HG02840 (cell line): ENCODE measurements at regions not wholly inside any gene's neighbourhood (a gene's known extent, or its start where the extent isn't known, plus 50 kb on each side); places are given as distances from the start of the nearest gene placed in this dataset.

Source experiments
- ATAC-seq: cut with Tn5 transposase; IDR thresholded peaks from one replicate; pipeline ENCODE4 v1.9.1; 2021; ENCODE audit warnings: mild to moderate bottlenecking, moderate library complexity, moderate number of reproducible peaks; ENCODE audit not compliant: unreplicated experiment, low FRiP score

DNA sequence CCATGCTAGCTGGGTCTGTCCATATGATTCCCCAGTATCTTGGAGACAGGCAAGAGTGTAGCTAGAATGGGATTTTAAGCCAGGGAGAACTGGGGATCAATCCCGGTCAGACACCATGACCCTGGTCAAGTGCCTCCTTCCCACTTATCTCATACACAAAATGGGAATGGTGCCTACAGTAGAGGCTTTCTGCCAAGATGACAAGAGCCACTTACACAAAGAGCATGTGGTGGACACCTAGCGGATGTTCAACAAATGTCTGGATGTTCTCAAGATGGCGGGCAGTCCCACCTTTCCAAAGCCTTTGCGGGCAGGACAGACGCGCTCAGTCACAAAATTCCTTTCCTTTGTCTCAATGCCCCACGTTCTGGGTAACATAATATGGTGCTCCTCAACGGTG, 57.3 kb downstream of the MAF start:
- no peak for ATAC-seq

DNA sequence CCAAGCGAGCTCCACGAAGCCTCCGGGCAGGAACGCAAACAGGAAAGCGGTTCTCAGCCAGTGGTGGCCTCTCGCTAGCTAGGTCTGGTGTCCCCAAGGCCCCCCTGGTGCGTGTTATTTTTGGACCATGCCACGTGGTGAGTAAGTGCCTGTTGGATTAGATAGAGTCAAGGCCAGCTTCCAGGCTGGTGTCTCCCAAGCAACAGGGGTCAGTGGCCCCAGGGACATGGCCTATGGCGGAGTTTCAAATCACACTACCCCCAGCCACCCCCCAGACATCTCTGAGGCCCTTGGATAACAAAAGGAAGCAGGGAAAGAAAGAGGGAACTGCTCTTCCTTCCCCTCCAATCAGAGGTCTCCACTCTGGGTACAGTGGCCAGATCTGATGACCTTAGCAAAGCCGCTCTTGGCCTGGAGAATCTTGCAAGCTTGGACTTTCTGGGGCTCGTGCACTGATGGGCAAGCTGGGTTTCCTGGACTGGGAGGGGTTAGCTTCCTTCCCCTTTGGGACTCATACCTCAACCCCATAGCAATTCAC, 58.2 kb downstream of the MAF start:
- no peak for ATAC-seq

DNA sequence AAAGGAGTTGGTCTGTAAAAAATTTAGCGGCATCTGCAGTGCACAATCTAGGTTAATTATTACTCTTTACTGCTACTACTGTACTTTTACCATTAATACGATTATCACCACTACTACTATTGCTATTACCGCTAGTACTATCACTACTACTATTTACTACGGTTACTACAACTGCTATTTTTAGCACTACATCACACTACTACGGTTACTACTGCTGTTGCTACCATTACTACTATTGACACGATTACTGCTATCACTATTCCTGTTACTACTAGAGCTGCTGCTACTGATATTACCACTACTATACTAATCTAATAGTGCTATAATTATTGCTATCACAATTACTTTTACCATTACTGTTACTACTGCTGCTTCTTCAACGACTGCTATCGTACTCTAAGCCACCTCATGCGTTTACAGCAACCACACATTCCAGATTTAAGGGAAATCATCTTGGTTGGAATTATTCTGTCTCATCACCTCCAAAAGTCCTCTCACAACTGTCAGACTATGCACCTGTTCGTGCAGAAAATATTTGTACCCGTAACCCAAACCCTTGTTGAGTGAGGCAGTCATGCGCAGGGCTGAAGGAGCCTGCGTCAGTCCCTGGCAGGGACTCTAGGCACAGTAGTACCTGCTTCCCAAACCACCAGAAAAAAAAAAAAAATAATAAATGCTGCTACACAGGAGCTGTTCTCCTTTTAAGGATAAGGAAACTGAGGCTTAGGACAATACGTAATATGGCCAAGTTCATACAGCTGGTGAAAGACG, 59.5 kb downstream of the MAF start:
- no peak for ATAC-seq

DNA sequence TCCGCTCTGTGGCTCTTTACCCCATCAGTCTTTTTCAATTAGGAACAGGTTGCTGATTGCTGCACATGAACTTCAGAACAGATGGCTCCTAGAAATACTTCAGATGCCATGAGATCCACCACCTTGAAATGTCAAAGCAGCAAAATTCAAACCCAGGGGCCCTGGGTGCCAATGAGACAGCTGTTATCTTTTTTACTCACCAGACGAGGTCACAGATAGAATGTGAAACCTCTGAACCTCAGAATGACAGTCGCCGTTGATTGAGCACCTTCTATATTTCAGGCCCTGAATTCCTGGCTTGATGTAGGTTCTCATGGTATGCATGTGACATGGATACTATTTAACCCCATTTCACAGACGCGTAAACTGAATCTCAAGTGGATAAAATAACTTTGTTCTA, 63.0 kb downstream of the MAF start:
- ATAC-seq, result no peak

DNA sequence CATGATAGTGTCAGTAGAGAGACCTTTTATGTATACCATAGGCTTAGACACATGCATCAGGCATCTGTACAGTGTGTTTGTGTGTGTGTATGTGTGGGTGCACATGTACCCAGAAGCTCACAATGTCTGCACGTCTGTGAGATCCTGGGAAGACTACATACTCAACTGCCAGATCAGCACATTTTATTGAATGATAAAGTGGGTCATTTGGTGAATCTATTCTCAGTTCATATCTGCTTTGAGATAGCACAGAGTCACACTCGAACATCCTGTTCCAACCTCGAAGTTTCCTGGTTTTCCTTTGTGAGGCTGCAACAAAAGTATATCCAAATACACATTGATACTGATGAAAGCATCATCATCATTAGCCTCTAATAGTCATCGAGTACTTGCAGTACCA, 63.6 kb downstream of the MAF start:
- ATAC-seq, result no peak

DNA sequence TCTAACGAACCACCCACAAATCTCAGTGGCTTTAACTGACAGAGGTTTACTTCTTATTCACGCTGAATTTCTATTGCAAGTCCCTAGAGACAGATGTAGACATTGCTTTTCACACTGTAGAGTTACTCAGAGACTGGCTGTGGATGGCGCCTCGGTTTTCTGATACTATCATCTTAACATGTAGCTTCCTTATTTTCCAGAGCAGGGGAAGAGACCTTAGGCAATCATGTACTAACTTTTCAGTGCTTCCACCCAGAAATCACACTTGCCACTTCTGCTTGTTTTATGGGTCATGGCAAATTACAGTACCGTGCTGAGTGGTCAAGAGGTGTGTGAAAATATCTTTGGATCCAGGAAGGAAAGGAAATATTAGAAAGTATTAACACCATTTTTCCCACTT, 65.4 kb downstream of the MAF start:
- ATAC-seq, result no peak

DNA sequence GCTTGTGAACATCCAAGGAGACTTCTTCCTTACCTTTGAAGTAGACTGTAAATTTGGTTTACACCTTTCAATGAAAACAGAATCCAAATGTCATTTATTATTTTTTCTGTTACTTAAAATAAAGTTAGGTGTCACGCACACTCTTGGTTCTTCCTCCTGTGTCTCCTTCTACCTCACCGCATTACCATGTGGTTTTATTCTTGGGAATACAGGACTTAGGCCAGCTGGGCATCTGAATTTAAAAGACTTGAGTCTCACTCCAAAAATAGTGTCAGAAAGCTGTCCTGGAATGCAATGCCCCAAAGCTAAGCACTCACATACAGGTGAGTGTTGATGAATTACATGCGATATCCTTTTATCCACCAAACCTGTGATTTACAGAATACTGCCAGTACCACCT, 66.4 kb downstream of the MAF start:
- ATAC-seq, result no peak

DNA sequence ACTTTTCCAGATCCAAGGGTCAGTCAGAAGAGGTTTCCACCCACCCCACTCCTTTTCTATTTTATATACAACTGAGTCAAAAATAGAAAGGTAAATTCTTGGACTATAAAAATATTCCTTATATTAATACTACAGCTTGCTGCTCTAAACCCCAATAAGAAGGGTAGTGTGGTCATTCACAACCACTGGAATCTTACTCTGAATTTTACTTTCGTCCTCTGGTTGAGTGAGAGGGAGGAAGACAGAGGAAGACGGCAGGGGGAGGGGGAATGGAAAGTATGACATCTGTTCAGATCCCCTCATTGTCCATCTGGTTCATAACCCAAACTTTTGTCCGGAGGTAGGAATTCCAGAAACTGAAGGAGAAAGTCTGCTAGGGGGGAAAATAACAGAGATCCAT, 67.2 kb downstream of the MAF start:
- ATAC-seq, result no peak

DNA sequence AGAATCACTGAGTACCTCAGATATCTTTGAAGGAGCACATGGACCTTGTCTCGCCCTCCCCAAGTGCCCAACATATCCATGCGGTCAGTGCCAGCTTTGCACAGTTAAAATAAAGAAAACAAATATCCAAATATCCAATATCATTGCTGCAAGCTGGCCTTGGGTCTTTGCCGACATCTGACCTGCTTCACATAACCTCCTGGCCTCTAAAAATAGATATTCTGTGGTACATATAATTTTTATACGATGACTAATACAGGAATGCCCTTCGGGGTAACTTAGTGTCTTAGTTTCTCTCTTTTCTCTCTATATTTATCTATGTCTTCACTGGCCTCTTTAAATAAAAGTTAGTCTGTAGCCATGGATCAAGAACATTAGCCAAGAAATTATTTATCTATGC, 67.8 kb downstream of the MAF start:
- ATAC-seq, result no peak

DNA sequence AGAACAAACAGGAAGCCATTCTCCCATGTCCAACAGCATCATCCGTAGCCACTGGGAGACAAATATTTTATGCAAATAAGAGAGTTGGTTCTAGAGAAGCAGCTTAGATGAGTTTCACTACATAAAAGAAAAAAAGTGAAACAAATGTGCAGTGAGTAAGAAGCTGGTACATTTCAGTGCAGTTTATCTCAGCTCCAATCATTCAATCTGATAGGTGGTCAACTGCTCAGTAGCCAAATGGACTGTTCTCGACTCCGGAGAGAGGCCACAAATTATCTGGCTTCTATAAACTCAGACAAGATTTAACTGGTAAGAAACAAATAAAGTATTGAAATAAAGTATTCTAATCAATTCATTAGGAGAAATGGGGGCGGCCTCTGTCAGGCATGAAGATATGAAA, 68.3 kb downstream of the MAF start:
- no peak for ATAC-seq

DNA sequence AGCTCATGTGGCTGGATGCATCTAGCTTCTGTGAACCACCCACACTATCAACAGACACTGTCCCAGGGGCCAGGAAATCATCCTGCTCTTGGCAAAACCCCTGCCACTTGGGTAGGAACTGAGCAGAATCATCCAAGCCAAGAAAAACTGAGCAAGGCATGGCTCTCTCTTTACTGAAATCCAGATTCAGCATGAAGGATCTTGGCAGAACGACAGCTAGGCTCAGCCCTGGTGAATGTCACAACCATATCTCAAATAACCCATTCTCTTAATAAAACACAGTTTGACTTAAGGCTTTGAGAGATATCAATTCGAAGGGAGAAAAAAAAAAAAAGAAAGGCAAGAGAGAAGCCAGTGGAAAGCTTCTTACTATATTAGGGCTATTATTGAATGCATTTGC, 72.2 kb downstream of the MAF start:
- no peak for ATAC-seq

DNA sequence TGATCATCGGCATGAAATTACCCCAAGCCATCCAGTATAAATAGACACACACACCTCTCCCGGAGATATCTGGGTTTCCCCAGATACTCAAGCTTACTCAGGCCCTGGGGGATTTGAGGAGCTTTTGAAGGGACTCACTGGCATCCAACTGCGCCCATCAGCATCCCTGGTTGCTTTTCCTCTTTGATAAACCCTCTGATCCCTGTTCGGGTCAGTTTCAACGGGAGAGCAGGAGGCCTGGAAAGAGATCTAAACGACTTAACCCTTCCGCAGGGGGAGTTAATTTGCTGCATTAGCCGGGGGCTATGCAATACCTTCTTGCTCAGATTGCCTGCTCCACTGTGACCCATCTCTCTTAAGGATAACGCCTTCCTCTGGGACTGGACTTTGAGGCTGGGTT, 76.6 kb downstream of the MAF start:
- no peak for ATAC-seq

DNA sequence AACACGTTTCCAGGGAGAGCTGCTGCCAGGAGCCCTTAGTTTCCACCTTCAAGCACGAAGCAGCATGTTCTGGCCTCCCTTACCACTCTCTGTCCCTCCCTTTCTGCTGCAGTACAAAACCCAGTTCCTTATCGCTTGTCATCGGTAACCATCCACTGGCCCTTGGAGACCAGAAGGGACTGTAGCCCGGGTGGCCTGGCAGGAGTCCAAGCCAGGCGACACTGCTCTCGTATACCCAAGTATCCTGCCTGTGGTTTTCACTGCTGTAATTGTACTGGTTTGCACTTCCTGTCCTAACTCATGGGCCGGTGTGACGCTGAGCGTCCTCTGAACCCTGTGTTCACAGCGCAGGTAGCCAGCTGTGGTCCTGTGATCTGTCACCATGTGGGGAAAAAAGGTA, 81.1 kb downstream of the MAF start:
- ATAC-seq, result no peak

DNA sequence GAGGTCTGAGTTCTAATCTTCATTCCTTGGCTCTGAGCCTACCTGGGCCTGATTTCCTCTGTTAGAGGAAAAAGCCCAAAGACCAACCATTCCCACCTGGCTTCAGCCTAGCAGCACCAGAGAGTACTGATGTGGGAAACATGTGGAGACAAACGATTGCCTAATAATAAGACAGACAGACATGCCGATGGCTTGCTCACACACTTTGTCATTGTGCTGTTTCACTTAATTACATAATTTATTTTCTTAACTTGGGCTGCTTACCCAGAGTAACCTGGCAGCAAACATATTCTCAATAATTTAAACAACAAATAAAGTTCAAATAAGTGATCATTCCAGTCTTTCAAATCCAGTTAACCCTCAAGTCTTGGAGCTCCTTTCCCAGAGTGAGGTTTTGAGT, 83.4 kb downstream of the MAF start:
- no peak for ATAC-seq

DNA sequence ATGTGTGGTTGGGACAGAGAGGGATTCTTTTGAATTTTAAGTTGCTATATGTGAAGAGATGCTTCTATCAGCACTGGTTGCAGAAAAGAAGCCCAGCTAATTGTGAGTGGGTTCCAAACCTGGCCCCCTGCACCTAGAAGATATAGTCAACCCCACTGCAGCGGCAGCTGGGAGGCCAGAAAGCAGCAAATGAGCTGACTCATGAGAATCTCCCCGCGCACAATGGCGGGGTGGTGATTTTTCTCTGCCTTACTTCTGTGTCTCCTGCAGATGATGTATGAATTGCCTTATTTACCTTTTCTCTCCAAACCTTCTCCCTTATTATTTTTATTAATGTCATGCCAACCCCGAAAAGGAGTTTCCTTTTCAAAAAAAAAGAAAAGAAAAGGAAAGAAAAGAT, 89.7 kb downstream of the MAF start:
- no peak for ATAC-seq

DNA sequence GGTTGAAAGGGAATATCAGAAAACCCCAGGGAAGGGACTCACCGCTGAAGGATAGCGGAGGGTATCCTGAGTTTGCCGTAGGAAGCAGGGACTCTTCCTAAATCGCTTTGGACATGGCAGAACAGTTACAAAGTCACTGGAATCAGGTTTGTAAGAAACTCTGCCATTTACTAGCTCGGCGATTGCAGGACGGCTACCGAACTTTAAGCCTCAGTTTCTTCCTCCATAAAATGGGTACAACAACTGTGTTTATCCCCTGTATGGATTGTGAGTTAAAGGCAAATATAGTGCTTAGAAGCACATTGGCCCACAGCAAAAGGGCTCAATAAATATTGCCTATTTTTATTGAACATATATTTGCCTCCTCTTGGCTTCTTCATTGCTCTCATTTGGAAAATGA, 90.6 kb downstream of the MAF start:
- ATAC-seq, result no peak

DNA sequence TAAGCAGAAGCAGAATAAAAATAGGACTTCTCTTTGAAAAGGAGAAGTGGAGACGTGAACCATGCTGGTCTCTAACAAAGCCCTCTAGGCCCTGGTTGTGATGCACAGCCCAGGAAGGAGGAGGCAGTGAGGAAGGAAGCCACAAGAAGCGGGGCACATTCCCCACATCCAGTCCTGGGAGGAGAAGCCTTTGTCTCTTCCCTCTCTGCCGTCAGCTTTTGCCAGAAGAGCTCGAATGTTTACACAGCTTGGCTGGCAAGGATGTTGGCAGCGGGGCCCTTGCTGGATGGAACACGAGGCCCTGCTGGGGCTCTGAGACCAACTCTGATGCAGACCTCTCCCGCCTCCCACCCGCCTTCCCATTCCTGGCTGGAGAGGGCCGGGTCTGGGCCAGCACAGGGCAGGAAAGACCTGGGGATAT, 91.3 kb downstream of the MAF start:
- ATAC-seq, result no peak

DNA sequence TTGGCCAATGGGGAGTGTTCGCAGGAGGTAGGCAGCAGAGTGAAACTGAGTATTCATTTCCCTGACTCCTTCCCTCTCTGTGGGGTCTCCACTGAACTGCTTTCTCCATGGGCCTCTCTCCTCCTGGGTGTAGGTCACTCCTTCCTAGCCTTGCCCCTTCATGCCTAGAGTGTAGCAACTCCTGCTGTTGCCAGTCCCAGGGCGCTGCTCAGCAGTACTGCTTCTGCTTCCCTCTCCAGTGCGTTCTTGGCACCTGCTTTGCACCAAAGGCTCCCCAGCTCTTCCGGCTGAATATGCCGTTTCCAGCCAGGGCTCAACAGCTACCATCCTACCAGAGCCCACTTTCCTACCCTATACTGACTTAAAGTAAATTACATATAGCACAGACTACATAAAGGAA, 92.2 kb downstream of the MAF start:
- no peak for ATAC-seq

DNA sequence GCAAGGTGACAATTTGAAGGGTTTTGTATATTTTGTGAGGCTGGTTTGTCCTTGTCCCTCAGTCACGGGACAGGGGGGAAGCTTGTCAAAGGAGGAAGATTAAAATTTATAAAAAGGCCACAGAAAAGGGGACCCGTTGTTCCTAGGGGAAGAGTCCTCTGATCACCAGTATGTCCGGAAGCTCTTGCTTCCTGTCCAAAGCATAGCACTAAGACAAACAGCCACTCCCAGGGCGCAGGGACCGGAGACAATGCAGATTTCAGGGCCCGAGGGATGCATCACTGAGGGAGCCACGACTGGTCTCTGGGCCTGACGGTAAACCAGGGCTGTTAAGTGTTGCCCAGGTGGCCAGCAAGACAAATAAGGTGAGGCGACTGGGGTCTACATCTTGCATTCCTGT, 95.2 kb downstream of the MAF start:
- no peak for ATAC-seq

DNA sequence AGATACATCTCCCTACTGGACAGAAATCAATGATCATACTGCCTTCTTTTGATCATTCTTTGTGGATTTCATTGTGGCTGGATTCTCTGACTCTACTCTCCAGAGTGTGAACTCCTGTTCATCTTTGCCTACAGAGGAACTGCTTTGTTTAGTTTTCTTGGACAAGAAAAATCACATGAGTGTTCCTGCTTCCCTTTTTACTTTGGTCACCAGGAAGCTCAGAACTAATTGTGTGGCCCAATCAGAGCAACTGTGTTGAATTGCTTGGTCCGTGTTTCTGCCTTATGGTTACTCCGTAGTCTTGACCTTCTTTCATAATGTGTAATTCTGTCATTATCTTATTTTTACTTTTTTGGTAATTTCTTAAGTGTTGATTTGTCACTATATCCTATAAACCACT, 97.0 kb downstream of the MAF start:
- ATAC-seq, result no peak

DNA sequence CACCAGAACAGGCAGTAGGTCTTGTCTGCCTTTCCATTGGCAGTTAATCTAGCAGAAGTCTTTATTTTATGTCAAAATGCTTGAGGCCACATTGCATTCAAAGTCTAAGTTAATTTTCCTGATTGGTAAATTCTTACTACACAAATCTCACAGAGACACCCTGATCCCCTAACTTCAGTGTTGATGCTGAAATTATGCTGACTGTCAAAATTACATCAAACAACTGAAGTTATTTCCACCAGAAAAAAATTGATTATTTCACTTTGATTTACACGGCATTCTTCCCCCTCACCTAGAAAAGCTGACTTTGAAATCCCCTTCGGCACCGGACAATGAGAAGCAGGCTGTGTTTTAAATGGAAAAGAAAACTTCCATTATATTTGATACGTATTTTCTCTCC, 99.1 kb downstream of the MAF start:
- ATAC-seq, result no peak

DNA sequence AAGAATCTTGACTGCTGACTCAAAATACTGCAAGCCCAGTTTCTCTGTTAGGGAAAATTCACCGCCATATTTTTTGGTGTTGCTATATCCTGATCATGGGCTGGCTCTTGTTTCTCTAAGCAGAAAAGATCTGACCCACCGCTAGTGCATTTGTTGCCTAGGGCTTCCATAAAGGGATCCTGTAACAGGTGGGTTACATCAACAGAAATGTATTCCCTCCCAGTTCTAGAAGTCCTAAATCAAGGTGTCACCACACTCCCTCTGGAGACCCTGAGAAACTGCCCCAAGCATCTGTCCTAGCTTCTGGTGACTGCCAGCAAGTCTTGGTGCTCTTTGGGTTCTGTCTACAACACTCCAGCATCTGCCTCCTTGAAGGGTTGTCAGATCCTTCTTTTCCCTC, 99.7 kb downstream of the MAF start:
- ATAC-seq, result no peak

DNA sequence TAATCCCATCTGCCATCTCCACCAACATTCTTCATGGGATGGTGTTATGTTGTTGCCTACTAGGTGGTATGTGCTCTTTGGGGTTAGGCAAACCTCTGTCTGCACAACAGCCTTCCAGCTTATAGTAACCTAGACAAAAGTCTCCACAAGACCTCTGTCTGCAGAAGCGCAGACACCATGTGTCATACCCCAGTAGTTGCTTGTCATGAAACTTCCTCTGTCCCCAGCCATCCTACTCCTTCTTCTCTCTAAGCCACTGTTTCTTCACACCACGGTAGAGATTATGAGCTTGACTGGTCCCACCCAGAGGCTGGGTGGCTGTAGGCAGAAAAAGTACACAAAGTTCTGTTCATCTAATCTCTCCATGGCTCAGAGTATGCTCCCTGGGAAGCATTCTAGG, 100.3 kb downstream of the MAF start:
- no peak for ATAC-seq
